ENCODE measurements at regions not wholly inside any gene's neighbourhood (a gene's known extent, or its start where the extent isn't known, plus 50 kb on each side); places are given as distances from the start of the nearest gene placed in this dataset.

DNA sequence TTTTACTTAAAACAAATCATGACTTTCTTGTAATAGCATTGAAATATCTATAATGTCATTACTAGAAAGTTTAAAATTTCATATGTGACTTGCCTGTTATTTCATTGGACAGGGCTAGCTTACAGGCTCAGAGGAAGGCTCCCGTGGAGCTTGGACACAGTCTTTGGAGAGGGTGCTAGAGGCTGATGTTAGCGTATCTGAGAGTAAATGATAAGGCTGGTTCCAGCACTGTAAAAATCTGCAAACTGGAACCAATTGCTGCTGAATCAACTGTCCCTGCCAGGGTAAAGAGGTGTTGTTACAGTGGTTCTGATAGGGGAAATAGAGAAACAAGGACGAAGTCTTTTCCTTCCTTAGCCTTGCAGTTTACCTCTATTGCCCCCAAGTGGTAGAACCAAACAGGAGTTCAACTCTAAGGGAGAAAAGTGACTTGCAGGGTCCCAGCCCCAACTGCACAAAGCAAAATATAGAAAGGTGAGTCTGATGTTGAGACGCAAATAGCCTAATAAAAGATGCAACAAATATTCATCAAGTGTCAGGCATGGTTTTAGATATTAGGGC is 901.7 kb downstream of the DIAPH3 start:
- peak in 1 of 4 experiments; percentile 24 for TF ChIP-seq CTCF (IDR thresholded peaks at IDR 0.05)
- no peak for TF ChIP-seq EP300 (IDR thresholded peaks at IDR 0.05)
- no peak for TF ChIP-seq POLR2A (IDR thresholded peaks at IDR 0.05)
- no peak for TF ChIP-seq POLR2AphosphoS5 (IDR thresholded peaks at IDR 0.05)

All from gastroesophageal sphincter (tissue), 3 donors.